ENCODE measurements at regions not wholly inside any gene's neighbourhood (a gene's known extent, or its start where the extent isn't known, plus 50 kb on each side); places are given as distances from the start of the nearest gene placed in this dataset.
A peak's percentile ranks its signal among the peaks of the same experiment; 100 is the strongest.

GRCh38 chr18:42537291-42537690 lies 578.2 kb downstream of the RIT2 start:
- Mint-ChIP-seq H3K36me3 (ENCODE audit: insufficient read depth, unreplicated experiment) (no peaks in the 10 kb centered on the region), H3K4me1 (ENCODE audit: low read depth, unreplicated experiment) (no peaks in the 10 kb centered on the region), H3K4me3 (ENCODE audit: low read depth, unreplicated experiment) (no peak overlapping the region), H3K27me3 (ENCODE audit: unreplicated experiment) (no peaks in the 10 kb centered on the region), H3K9me3 (ENCODE audit: low read depth, unreplicated experiment) (no peaks in the 10 kb centered on the region), H3K27ac (ENCODE audit: unreplicated experiment) (no peak overlapping the region)
- intact Hi-C loops (cut with micrococcal nuclease; ENCODE audit: unreplicated experiment), result no loop called here
- TF ChIP-seq CTCF (IDR thresholded peaks at IDR 0.05; ENCODE audit: unreplicated experiment), result no peak
- CTCF ChIA-PET, result no interaction called here
- DNase-seq, result no peak
- BruUV-seq (replicated peaks), result no TSS peak

GRCh38 chr18:42544901-42545300 lies 570.6 kb downstream of the RIT2 start:
- Mint-ChIP-seq H3K27ac (ENCODE audit: unreplicated experiment) (no peak overlapping the region), H3K4me3 (ENCODE audit: low read depth, unreplicated experiment) (no peak overlapping the region), H3K9me3 (ENCODE audit: low read depth, unreplicated experiment) (no peaks in the 10 kb centered on the region), H3K4me1 (ENCODE audit: low read depth, unreplicated experiment) (peaks cover 9% of the 10 kb centered on the region), H3K27me3 (ENCODE audit: unreplicated experiment) (no peaks in the 10 kb centered on the region), H3K36me3 (ENCODE audit: insufficient read depth, unreplicated experiment) (no peaks in the 10 kb centered on the region)
- CTCF ChIA-PET, result interaction anchor here (0.7 kb wide), 1 partner anchor 18 kb away, joined by 3 read pairs; no protein-coding TSS in a partner anchor
- BruUV-seq (replicated peaks), result no TSS peak
- no peak for TF ChIP-seq CTCF (IDR thresholded peaks at IDR 0.05; ENCODE audit: unreplicated experiment)
- no peak for DNase-seq
- intact Hi-C loops (cut with micrococcal nuclease; ENCODE audit: unreplicated experiment), result no loop called here

GRCh38 chr18:42545825-42546224 lies 569.7 kb downstream of the RIT2 start:
- H3K4me3 Mint-ChIP-seq (ENCODE audit: low read depth, unreplicated experiment), result no peak overlapping the region
- H3K27ac Mint-ChIP-seq (ENCODE audit: unreplicated experiment), result no peak overlapping the region
- H3K9me3 Mint-ChIP-seq (ENCODE audit: low read depth, unreplicated experiment), result no peaks in the 10 kb centered on the region
- intact Hi-C loops (cut with micrococcal nuclease; ENCODE audit: unreplicated experiment), result no loop called here
- TF ChIP-seq CTCF (IDR thresholded peaks at IDR 0.05; ENCODE audit: unreplicated experiment), result no peak
- H3K27me3 Mint-ChIP-seq (ENCODE audit: unreplicated experiment), result no peaks in the 10 kb centered on the region
- CTCF ChIA-PET, result no interaction called here
- H3K36me3 Mint-ChIP-seq (ENCODE audit: insufficient read depth, unreplicated experiment), result no peaks in the 10 kb centered on the region
- BruUV-seq (replicated peaks), result no TSS peak
- DNase-seq, result peak; percentile 1
- H3K4me1 Mint-ChIP-seq (ENCODE audit: low read depth, unreplicated experiment), result peaks cover 9% of the 10 kb centered on the region

- peaks cover 9% of the 10 kb centered on the region for H3K4me1 Mint-ChIP-seq (ENCODE audit: low read depth, unreplicated experiment)
- no peak overlapping the region for H3K27ac Mint-ChIP-seq (ENCODE audit: unreplicated experiment)
- CTCF ChIA-PET, result no interaction called here
- intact Hi-C loops (cut with micrococcal nuclease; ENCODE audit: unreplicated experiment), result no loop called here
- H3K27me3 Mint-ChIP-seq (ENCODE audit: unreplicated experiment), result no peaks in the 10 kb centered on the region
- no TSS peak for BruUV-seq (replicated peaks)
- DNase-seq, result no peak
- no peaks in the 10 kb centered on the region for H3K36me3 Mint-ChIP-seq (ENCODE audit: insufficient read depth, unreplicated experiment)
- no peak for TF ChIP-seq CTCF (IDR thresholded peaks at IDR 0.05; ENCODE audit: unreplicated experiment)
- H3K9me3 Mint-ChIP-seq (ENCODE audit: low read depth, unreplicated experiment), result peaks cover 4% of the 10 kb centered on the region
- no peak overlapping the region for H3K4me3 Mint-ChIP-seq (ENCODE audit: low read depth, unreplicated experiment)
Measured at GRCh38 chr18:42548493-42548892, 567.0 kb downstream of the RIT2 start.
